HepG2 (cell line): ENCODE measurements at regions not wholly inside any gene's neighbourhood (a gene's known extent, or its start where the extent isn't known, plus 50 kb on each side); places are given as distances from the start of the nearest gene placed in this dataset.

Experiments used
- STAG1 ChIP-seq: sonication (generic); formaldehyde crosslinking; IDR thresholded peaks from 2 replicates; pipeline ENCODE4 v1.4.0; 2020; ENCODE audit warnings: missing genetic modification reagents
- YY1 ChIP-seq: IDR thresholded peaks from 2 replicates; pipeline ENCODE4 v1.6.1; 2011; ENCODE audit warnings: low read length, low read depth, moderate library complexity, mild to moderate bottlenecking; ENCODE audit not compliant: insufficient read depth, insufficient replicate concordance

GRCh38 chr18:38458698-38459097 lies 893.1 kb upstream of the CELF4 start:
- TF ChIP-seq YY1 (no peak), STAG1 (no peak)
